Panc1 (cell line): ENCODE measurements at regions not wholly inside any gene's neighbourhood (a gene's known extent, or its start where the extent isn't known, plus 50 kb on each side); places are given as distances from the start of the nearest gene placed in this dataset.

Source experiments
- ATAC-seq: fragments of 200-7000 bp; cut with Tn5 transposase; 2 replicates; pipeline ENCODE4 v1.9.1; 2020; ENCODE audit warnings: mild to moderate bottlenecking, moderate library complexity
- BruUV-seq: library from RNA; stranded (reverse); fragments of 400-500 nt; replicated peaks from 2 replicates; lab custom pipeline; 2021; lab: Mats Ljungman, UMichigan
- CTCF ChIA-PET: fragments of 300-600 bp; sonication (Branson Sonifier 250); formaldehyde crosslinking; loops from one replicate; lab custom pipeline; 2022; ENCODE audit warnings: antibody characterized with exemption; lab: Charles Lee
- POLR2A ChIA-PET: fragments of 300-600 bp; sonication (Branson Sonifier 250); formaldehyde crosslinking; loops from one replicate; lab custom pipeline; 2022; ENCODE audit warnings: antibody characterized with exemption; lab: Charles Lee
- DNase-seq: peaks from one replicate; pipeline ENCODE4 v3.0.0-alpha.2; 2010; ENCODE audit warnings: low read depth, low spot score
- H3K27ac ChIP-seq: 2 replicates; pipeline ENCODE4 v1.5.1; 2011; ENCODE audit warnings: mild to moderate bottlenecking, low read length, inconsistent platforms
- H3K27me3 ChIP-seq: fragments of 200-500 bp; sonication (Bioruptor generic); 2 replicates; pipeline ENCODE4 v1.6.0; 2014; ENCODE audit warnings: low read length, inconsistent platforms; ENCODE audit not compliant: control insufficient read depth, insufficient read depth
- H3K36me3 ChIP-seq: fragments of 200-500 bp; sonication (Bioruptor generic); 2 replicates; pipeline ENCODE4 v1.5.1; 2014; ENCODE audit warnings: inconsistent platforms, mild to moderate bottlenecking, low read length, moderate library complexity; ENCODE audit not compliant: control insufficient read depth, insufficient read depth
- H3K4me1 ChIP-seq: 2 replicates; pipeline ENCODE4 v1.5.1; 2011; ENCODE audit warnings: inconsistent platforms, mild to moderate bottlenecking, low read length, moderate library complexity; ENCODE audit not compliant: control insufficient read depth, insufficient read depth
- H3K4me3 ChIP-seq, 2 experiments: 2 replicates each; pipeline ENCODE4 v1.5.1; 2011 to 2012; ENCODE audit warnings: low read depth in 2 of 2, low read length in 2 of 2, mild to moderate bottlenecking in 2 of 2, inconsistent platforms in 1 of 2, moderate library complexity in 1 of 2
- H3K9me3 ChIP-seq: fragments of 200-500 bp; sonication (Bioruptor generic); 2 replicates; pipeline ENCODE4 v1.5.1; 2014; ENCODE audit warnings: low read depth, mild to moderate bottlenecking, inconsistent platforms, low read length, moderate library complexity; ENCODE audit not compliant: control insufficient read depth, insufficient read depth
- POLR2AphosphoS5 ChIP-seq: IDR thresholded peaks from 2 replicates; pipeline ENCODE4 v1.6.1; 2012; ENCODE audit warnings: mild to moderate bottlenecking, low read depth, low read length, moderate library complexity
- SIN3A ChIP-seq: IDR thresholded peaks from 2 replicates; pipeline ENCODE4 v1.6.1; 2012; ENCODE audit warnings: low read depth, mild to moderate bottlenecking, low read length, moderate library complexity, borderline replicate concordance; ENCODE audit not compliant: insufficient read depth
- TCF7L2 ChIP-seq: IDR thresholded peaks from 2 replicates; pipeline ENCODE4 v1.6.1; 2011; ENCODE audit warnings: mild to moderate bottlenecking, low read depth, low read length, inconsistent platforms
- in situ Hi-C: cut with HindIII; loops from 2 replicates; pipeline ENCODE4 v1.10.0; 2016; ENCODE audit warnings: low sequenced_read_pairs, low pct_unique_long_range_greater_than_20kb
- intact Hi-C: fragments of 100-400 bp; cut with micrococcal nuclease; formaldehyde crosslinking; loops from one replicate; pipeline ENCODE4 v1.10.0; 2022; ENCODE audit not compliant: unreplicated experiment
- TF ChIP-seq, protein P1 (sequence below), 2 experiments: IDR thresholded peaks; 2 replicates each; pipeline ENCODE4 v1.6.1; 2011 to 2012; ENCODE audit warnings: low read depth in 2 of 2, control low read depth in 1 of 2, low read length in 1 of 2, mild to moderate bottlenecking in 1 of 2, moderate library complexity in 1 of 2; ENCODE audit not compliant: insufficient read depth in 1 of 2
- TF ChIP-seq, protein P2 (sequence below): fragments of 450-650 bp; IDR thresholded peaks from 2 replicates; pipeline ENCODE4 v1.5.1; 2017; ENCODE audit warnings: mild to moderate bottlenecking

GRCh38 chr13:58583966-58584365, 952.4 kb downstream of the PCDH17 start:
- ATAC-seq (no peak), DNase-seq (no peak)
- Histone ChIP-seq H3K27ac (no peak overlapping the region), H3K9me3 (no peaks in the 10 kb centered on the region), H3K4me3 (no peak overlapping the region), H3K27me3 (no peaks in the 10 kb centered on the region), H3K4me1 (no peaks in the 10 kb centered on the region), H3K36me3 (no peaks in the 10 kb centered on the region)
- in situ Hi-C loops (no loop called here), intact Hi-C loops (no loop called here)
- TF ChIP-seq SIN3A (no peak), TCF7L2 (no peak), POLR2AphosphoS5 (no peak)
- TF ChIP-seq, protein P1, sequence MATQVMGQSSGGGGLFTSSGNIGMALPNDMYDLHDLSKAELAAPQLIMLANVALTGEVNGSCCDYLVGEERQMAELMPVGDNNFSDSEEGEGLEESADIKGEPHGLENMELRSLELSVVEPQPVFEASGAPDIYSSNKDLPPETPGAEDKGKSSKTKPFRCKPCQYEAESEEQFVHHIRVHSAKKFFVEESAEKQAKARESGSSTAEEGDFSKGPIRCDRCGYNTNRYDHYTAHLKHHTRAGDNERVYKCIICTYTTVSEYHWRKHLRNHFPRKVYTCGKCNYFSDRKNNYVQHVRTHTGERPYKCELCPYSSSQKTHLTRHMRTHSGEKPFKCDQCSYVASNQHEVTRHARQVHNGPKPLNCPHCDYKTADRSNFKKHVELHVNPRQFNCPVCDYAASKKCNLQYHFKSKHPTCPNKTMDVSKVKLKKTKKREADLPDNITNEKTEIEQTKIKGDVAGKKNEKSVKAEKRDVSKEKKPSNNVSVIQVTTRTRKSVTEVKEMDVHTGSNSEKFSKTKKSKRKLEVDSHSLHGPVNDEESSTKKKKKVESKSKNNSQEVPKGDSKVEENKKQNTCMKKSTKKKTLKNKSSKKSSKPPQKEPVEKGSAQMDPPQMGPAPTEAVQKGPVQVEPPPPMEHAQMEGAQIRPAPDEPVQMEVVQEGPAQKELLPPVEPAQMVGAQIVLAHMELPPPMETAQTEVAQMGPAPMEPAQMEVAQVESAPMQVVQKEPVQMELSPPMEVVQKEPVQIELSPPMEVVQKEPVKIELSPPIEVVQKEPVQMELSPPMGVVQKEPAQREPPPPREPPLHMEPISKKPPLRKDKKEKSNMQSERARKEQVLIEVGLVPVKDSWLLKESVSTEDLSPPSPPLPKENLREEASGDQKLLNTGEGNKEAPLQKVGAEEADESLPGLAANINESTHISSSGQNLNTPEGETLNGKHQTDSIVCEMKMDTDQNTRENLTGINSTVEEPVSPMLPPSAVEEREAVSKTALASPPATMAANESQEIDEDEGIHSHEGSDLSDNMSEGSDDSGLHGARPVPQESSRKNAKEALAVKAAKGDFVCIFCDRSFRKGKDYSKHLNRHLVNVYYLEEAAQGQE (IDR thresholded peaks at IDR 0.05; ENCODE audit: insufficient read depth in 1 of 2, low read depth in 2 of 2, low read length in 1 of 2) = no peak
- TF ChIP-seq, protein P2, sequence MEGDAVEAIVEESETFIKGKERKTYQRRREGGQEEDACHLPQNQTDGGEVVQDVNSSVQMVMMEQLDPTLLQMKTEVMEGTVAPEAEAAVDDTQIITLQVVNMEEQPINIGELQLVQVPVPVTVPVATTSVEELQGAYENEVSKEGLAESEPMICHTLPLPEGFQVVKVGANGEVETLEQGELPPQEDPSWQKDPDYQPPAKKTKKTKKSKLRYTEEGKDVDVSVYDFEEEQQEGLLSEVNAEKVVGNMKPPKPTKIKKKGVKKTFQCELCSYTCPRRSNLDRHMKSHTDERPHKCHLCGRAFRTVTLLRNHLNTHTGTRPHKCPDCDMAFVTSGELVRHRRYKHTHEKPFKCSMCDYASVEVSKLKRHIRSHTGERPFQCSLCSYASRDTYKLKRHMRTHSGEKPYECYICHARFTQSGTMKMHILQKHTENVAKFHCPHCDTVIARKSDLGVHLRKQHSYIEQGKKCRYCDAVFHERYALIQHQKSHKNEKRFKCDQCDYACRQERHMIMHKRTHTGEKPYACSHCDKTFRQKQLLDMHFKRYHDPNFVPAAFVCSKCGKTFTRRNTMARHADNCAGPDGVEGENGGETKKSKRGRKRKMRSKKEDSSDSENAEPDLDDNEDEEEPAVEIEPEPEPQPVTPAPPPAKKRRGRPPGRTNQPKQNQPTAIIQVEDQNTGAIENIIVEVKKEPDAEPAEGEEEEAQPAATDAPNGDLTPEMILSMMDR = no peak
- ChIA-PET CTCF (no interaction called here), POLR2A (no interaction called here)
- BruUV-seq = no TSS peak

GRCh38 chr13:58584610-58585009, 953.1 kb downstream of the PCDH17 start:
- no TSS peak for BruUV-seq
- ATAC-seq = no peak
- intact Hi-C loops = no loop called here
- H3K4me3 ChIP-seq = no peak overlapping the region
- H3K27me3 ChIP-seq = no peaks in the 10 kb centered on the region
- POLR2A ChIA-PET = no interaction called here
- no peak overlapping the region for H3K27ac ChIP-seq
- CTCF ChIA-PET = no interaction called here
- TF ChIP-seq TCF7L2 (no peak), POLR2AphosphoS5 (no peak), SIN3A (no peak)
- TF ChIP-seq, protein P2 = no peak
- TF ChIP-seq, protein P1 (IDR thresholded peaks at IDR 0.05; ENCODE audit: insufficient read depth in 1 of 2, low read depth in 2 of 2, low read length in 1 of 2) = no peak
- no peak for DNase-seq
- in situ Hi-C loops = no loop called here
- no peaks in the 10 kb centered on the region for H3K4me1 ChIP-seq
- H3K9me3 ChIP-seq = no peaks in the 10 kb centered on the region
- H3K36me3 ChIP-seq = no peaks in the 10 kb centered on the region
